Peyer's patch (tissue), 4 donors: ENCODE measurements at regions not wholly inside any gene's neighbourhood (a gene's known extent, or its start where the extent isn't known, plus 50 kb on each side); places are given as distances from the start of the nearest gene placed in this dataset.
A peak's percentile ranks its signal among the peaks of the same experiment; 100 is the strongest.

Experiments used
- DNase-seq, 3 donors: peaks; one replicate each; pipeline ENCODE4 v3.0.0-alpha.2; 2017 to 2019
- H3K27ac ChIP-seq, 4 donors: fragments of 200-600 bp; sonication (generic); one replicate each; pipeline ENCODE4 v1.5.1; 2016 to 2019
- H3K27me3 ChIP-seq, 2 donors: fragments of 200-600 bp; sonication (generic); one replicate each; pipeline ENCODE4 v1.5.1; 2019
- H3K36me3 ChIP-seq, 3 donors: fragments of 200-600 bp; sonication (generic); one replicate each; pipeline ENCODE4 v1.5.1; 2016 to 2019
- H3K4me1 ChIP-seq, 4 donors: fragments of 200-600 bp; sonication (generic); one replicate each; pipeline ENCODE4 v1.5.1; 2016 to 2019
- H3K4me3 ChIP-seq, 4 donors: fragments of 200-600 bp; sonication (generic); 1 replicate in 3 of 4; 2 replicates in 1 of 4; pipeline ENCODE4 v1.5.1; 2016 to 2019; ENCODE audit warnings: mild to moderate bottlenecking in 1 of 4
- H3K9me3 ChIP-seq, 4 donors: fragments of 200-600 bp; sonication (generic); one replicate each; pipeline ENCODE4 v1.5.1; 2016 to 2019; ENCODE audit warnings: mild to moderate bottlenecking in 1 of 4
- POLR2A ChIP-seq, 2 donors: fragments of 450-650 bp; IDR thresholded peaks; one replicate each; pipeline ENCODE4 v1.5.1; 2017; ENCODE audit warnings: antibody characterized with exemption in 2 of 2, mild to moderate bottlenecking in 2 of 2, moderate library complexity in 2 of 2
- TF ChIP-seq, protein P1 (sequence below), 6 experiments: fragments of 450-650 bp in 4 of 6; fragments of 200-600 bp in 2 of 6; sonication (generic) in 1 of 6; IDR thresholded peaks; one replicate each; pipeline ENCODE4 v1.5.1; 2017 to 2019; ENCODE audit warnings: antibody characterized with exemption in 6 of 6, mild to moderate bottlenecking in 3 of 6, moderate library complexity in 1 of 6

- Histone ChIP-seq H3K27ac (no peak overlapping the region), H3K36me3 (no peaks in the 10 kb centered on the region), H3K9me3 (no peaks in the 10 kb centered on the region), H3K27me3 (no peaks in the 10 kb centered on the region), H3K4me3 (no peak overlapping the region), H3K4me1 (no peaks in the 10 kb centered on the region)
- DNase-seq: no peak
- no peak for TF ChIP-seq POLR2A (IDR thresholded peaks at IDR 0.05)
- TF ChIP-seq, protein P1, sequence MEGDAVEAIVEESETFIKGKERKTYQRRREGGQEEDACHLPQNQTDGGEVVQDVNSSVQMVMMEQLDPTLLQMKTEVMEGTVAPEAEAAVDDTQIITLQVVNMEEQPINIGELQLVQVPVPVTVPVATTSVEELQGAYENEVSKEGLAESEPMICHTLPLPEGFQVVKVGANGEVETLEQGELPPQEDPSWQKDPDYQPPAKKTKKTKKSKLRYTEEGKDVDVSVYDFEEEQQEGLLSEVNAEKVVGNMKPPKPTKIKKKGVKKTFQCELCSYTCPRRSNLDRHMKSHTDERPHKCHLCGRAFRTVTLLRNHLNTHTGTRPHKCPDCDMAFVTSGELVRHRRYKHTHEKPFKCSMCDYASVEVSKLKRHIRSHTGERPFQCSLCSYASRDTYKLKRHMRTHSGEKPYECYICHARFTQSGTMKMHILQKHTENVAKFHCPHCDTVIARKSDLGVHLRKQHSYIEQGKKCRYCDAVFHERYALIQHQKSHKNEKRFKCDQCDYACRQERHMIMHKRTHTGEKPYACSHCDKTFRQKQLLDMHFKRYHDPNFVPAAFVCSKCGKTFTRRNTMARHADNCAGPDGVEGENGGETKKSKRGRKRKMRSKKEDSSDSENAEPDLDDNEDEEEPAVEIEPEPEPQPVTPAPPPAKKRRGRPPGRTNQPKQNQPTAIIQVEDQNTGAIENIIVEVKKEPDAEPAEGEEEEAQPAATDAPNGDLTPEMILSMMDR (IDR thresholded peaks at IDR 0.05): no peak
Measured at GRCh38 chr3:187618722-187619121, 51.5 kb downstream of the SST start.

DNA sequence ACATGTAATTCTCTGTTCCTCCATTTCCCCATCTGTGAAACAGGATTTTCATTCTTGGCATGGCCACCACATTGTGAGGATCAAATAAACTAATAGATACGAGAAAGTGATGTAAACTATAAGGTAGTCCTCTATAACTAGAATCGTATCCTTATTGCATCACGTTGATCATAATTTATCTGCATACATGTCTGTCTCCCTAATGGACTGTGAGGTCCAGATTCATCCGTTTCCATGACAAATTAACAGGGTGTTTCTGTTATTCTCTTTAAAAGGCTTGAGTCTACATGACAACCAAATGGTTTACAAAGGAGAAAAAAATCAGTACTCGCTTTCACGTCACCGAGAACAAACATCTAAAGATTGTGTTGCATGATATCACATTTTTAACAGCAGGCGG, 53.0 kb downstream of the SST start:
- no peak overlapping the region for H3K27ac ChIP-seq
- no peaks in the 10 kb centered on the region for H3K4me1 ChIP-seq
- no peaks in the 10 kb centered on the region for H3K9me3 ChIP-seq
- DNase-seq: no peak
- H3K36me3 ChIP-seq: no peaks in the 10 kb centered on the region
- H3K4me3 ChIP-seq: no peak overlapping the region
- TF ChIP-seq POLR2A (IDR thresholded peaks at IDR 0.05): no peak
- TF ChIP-seq, protein P1 (IDR thresholded peaks at IDR 0.05): no peak
- no peaks in the 10 kb centered on the region for H3K27me3 ChIP-seq

DNA sequence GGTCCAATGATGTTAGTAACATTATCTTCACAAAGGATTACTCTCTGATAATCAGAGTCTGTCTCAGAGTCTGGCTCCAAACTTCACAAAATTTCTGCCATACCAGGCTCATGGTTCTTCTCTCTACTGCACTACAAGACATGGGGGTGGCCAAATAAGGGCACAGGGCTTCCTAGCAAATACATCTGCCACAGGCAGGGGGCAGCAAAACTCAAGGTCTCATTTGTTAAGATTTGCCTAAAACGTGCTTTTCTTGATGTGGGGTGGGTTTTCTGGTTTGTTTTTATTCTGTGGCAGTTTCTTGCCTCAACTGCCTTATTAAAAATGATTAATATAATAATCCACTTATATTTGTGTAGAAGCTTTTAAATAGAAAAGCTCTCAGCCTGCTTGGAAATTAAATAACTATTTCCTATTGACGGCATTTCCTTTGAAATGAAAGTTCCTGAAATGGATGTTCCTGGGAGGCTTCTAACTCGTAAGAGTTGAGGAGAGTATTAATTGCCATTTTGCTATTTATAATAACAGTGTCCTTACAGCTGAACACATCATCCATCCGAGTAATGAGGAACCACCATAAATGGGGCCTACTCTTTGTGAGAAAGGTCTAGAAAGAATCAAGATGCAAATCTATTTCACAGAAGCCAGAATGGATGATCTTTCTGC, 53.8 kb downstream of the SST start:
- TF ChIP-seq, protein P1 (IDR thresholded peaks at IDR 0.05): peak in 5 of 6 experiments; percentile 34 to 57 (median 48)
- TF ChIP-seq POLR2A (IDR thresholded peaks at IDR 0.05): no peak
- Histone ChIP-seq H3K27me3 (no peaks in the 10 kb centered on the region), H3K27ac (no peak overlapping the region), H3K4me1 (no peaks in the 10 kb centered on the region), H3K36me3 (no peaks in the 10 kb centered on the region), H3K4me3 (no peak overlapping the region), H3K9me3 (no peaks in the 10 kb centered on the region)
- peak in 2 of 3 donors; percentile 19 to 57 for DNase-seq

- DNase-seq: no peak
- Histone ChIP-seq H3K36me3 (no peaks in the 10 kb centered on the region), H3K4me3 (no peak overlapping the region), H3K27ac (no peak overlapping the region), H3K9me3 (no peaks in the 10 kb centered on the region), H3K4me1 (no peaks in the 10 kb centered on the region), H3K27me3 (no peaks in the 10 kb centered on the region)
- TF ChIP-seq POLR2A (IDR thresholded peaks at IDR 0.05): no peak
- TF ChIP-seq, protein P1 (IDR thresholded peaks at IDR 0.05): no peak
Measured at GRCh38 chr3:187615630-187616029, 54.6 kb downstream of the SST start.

GRCh38 chr3:187612656-187613055, 57.5 kb downstream of the SST start:
- H3K4me3 ChIP-seq: no peak overlapping the region

More at GRCh38 chr3:187612656-187613055, 57.5 kb downstream of the SST start:
- H3K36me3 ChIP-seq: no peaks in the 10 kb centered on the region
- H3K4me1 ChIP-seq: no peaks in the 10 kb centered on the region
- TF ChIP-seq, protein P1 (IDR thresholded peaks at IDR 0.05): no peak
- no peak for TF ChIP-seq POLR2A (IDR thresholded peaks at IDR 0.05)
- no peaks in the 10 kb centered on the region for H3K9me3 ChIP-seq
- H3K27me3 ChIP-seq: no peaks in the 10 kb centered on the region
- DNase-seq: no peak
- H3K27ac ChIP-seq: no peak overlapping the region
